NCI-H1092 treated with DMSO at 0.1 percent for 48 hours (cell line): ENCODE measurements at regions not wholly inside any gene's neighbourhood (a gene's known extent, or its start where the extent isn't known, plus 50 kb on each side); places are given as distances from the start of the nearest gene placed in this dataset.
"Not testable (repeated sequence)": the region's sequence is repeated elsewhere in the genome, so short reads cannot be mapped to it uniquely, and the experiment has no call there.

Experiments used
- DNase-seq: peaks from one replicate; lab custom pipeline; 2025; lab: John Stamatoyannopoulos, UW

GRCh38 chr15:91414124-91414523 lies 314.1 kb downstream of the SV2B start:
- DNase-seq: no peak

- DNase-seq: not testable (repeated sequence)
Measured at GRCh38 chr15:91415258-91415657, 315.2 kb downstream of the SV2B start.

DNA sequence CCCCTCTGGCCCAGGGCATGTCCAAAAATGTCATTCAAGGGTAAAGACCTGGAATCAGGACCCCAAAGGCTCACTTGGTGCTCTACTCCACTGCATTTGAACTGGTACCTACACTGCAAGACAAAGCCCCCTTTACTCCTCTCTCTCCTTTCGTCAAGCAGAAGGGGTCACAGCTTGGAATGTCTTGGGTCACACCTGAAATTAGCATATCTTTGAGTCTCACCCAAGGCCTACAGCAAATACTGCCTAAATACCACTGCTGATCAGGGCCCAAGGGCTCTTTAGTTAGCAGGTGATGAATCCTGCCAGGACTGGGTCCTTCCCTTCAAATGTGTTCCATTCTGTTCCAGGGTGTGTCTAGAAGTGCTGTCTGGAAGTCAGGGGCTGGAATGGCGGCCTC lies 320.6 kb downstream of the SV2B start:
- no peak for DNase-seq

GRCh38 chr15:91422797-91423196 lies 322.7 kb downstream of the SV2B start:
- DNase-seq: no peak

DNA sequence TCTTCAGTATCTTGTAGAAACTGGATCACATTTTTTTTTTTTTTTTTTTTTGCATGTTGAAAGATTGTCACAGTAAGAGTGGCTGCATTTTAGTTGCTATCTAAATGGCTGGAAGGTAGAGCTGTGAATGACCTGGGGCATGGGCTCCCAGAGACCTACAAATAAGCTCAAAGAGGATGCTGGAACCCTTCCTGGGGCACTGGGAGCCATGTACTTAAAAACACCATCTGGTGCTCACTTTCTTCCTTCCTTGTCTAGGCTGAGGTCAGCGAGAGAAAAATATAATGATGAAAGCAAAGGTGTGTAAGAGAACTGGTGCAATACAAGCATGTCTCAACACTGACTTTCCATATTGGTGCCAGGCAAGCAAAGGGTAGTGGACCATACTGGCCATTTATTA lies 323.9 kb downstream of the SV2B start:
- DNase-seq: no peak

DNA sequence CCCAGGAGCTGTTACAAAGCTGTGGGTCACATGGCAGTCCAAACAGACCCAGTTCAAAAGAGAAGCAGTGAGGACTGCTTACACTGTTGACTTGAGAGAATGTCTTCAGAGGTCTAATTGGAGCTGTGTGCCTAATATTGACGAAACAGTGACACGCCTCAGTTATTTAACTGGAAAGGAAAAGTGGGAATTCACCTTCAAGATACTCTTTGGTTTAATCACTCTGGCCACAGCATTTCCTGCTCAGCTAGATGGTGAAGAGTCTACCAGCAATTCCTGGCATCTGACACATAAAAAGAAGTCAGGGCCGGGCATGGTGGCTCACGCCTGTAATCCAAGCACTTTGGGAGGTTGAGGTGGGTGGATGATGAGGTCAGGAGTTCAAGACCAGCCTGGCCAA lies 326.4 kb downstream of the SV2B start:
- no peak for DNase-seq

- no peak for DNase-seq
Measured at GRCh38 chr15:91429973-91430372, 329.9 kb downstream of the SV2B start.

- DNase-seq: no peak
Measured at GRCh38 chr15:91431041-91431715, 331.1 kb downstream of the SV2B start.

GRCh38 chr15:91435113-91435512 lies 335.1 kb downstream of the SV2B start:
- no peak for DNase-seq

DNA sequence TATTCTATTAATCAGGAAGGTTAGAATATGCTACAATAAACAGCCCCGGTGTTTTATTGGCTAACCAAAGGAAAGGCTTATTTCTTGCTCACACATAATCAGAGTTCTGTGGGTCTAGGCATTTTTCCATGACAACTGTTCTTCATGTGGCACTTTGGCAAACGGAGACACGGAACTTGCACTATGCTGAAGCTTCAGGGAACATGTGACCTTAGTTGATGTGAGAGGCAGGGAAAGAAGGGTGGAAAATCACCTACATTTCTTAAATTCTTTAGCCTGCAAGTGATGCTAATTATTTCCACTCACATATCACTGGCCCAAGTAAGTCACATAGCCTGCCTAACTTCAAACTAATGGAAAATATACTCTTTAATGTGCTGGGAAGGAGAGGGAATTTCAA lies 344.6 kb downstream of the SV2B start:
- DNase-seq: no peak

DNA sequence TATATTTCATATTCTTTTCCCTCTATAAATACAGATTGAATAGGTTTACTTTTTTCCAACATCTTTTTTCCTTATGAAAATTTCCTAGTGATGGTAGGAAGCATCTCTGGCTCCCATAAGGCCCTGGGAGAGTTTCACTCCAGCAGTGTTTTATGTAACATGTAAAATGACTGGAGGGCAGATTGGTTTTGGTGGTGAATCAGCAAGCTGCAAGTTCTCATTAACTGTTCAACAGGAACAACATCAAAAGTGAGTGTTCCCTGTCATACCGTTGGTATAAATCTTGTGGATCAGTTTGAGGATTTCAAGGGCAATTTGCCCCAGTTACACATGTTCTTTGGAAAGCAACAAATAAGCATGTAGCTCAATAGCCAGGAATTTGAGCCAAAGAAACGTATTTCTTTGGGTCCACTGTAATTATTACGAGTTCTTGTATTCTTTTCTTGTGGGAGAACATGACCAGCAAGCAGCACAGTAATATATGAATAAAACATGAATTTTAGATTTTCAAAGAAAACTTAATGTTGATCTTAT lies 345.7 kb downstream of the SV2B start:
- no peak for DNase-seq

DNA sequence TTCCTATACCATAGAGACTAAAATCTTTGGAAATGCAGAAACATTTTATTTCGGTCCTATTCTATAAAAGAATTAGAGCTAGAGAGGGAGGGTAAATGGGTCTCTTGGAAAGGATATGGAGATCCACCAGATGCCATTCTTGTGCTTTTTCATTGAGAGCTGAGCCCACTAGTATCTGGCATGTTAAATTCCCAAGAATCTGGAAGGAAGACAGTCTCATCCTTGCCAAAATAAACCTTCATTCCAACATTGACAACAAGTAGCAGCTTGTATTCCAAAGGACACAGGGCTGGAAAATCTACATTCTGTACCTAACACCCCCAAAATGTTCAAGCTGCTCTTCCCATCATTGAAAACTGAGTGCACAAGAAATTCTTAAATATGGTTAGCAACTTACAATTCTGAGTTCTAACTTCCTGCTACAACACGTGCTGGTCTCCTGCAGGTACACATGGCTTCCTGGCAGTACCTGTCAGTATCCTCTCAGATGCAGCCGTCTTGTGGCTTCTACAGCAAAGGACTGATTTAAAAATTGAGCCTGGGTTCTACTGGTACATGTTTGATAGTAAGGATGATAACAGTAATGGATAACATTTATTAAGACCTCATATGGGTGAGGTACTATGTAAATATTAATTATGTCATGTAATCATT lies 348.1 kb downstream of the SV2B start:
- no peak for DNase-seq

GRCh38 chr15:91453376-91453775 lies 353.3 kb downstream of the SV2B start:
- not testable (repeated sequence) for DNase-seq

- no peak for DNase-seq
Measured at GRCh38 chr15:91456251-91456718, 356.2 kb downstream of the SV2B start.

DNA sequence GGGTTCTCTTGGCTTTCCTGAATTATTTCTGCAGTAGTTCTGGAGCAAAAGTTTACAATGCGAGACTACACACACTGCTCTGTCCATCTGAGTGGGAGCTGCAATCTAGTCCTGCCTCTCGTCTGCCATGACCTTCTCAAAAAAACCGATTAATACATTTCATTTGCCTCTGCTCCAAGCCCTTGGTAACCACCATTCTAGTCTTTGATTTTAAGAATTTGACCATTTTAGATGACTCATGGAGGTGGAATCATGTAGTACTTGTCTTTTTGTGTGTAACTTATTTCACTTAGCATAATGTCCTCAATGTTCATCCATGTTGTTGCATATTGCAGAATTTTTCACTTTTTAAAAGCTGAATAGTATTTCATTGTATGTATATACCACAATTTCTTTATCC lies 356.9 kb downstream of the SV2B start:
- DNase-seq: no peak

- DNase-seq: no peak
Measured at GRCh38 chr15:91461377-91461776, 361.3 kb downstream of the SV2B start.

- no peak for DNase-seq
Measured at GRCh38 chr15:91465086-91465485, 365.0 kb downstream of the SV2B start.

DNA sequence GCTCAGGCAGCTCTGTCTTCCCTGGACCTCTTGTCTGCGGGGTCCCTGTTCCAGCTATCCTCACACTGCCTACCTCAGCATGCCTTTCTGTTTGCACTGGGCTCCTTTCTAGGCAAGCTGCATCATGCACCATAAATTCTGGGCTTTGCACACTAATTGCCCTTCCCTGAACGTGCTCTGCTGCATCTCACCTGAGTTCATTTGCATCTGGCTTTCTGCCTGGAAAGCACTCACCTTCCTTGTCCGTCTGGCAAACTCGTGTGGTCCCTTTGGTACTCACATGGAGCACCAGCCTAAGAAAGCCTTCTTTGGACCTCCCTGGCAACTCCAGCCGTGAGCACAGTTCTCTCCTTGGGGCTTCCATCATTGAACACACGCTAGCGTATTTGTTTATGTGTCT lies 365.6 kb downstream of the SV2B start:
- peak; percentile 26 for DNase-seq

DNA sequence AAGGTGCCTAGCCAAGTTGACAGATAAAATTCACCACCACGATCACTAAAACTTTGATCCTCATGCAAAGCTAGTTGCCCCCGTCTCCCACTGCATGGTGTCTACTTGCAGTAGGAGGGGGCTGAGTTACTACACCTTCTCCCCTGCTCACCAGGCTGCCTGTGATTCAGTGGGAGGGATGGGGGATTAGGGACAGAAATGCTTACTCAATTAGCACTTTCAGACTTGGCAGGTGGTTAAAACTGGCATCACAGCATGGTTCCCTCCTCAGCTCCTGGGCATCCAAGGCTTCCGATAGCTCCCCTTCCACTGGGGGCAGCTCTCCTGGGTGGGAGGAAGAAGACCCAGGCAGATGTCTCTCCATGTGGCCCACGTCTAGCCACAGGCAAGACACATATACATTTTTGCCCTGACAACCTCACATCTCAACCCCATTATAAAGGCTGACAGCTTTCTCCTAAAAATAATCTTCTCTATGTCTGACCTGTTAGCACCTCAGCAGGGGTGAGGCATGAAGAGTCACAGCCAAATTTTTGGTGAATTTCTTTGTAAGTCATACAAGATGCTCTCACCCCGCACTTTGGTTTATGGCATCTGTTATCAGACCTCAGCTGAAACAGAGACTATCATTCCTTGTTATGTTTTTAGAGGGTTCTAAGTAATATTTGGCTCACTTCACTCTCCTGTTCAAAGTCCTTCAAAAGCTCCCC lies 369.0 kb downstream of the SV2B start:
- no peak for DNase-seq

- no peak for DNase-seq
Measured at GRCh38 chr15:91469632-91470567, 369.8 kb downstream of the SV2B start.

DNA sequence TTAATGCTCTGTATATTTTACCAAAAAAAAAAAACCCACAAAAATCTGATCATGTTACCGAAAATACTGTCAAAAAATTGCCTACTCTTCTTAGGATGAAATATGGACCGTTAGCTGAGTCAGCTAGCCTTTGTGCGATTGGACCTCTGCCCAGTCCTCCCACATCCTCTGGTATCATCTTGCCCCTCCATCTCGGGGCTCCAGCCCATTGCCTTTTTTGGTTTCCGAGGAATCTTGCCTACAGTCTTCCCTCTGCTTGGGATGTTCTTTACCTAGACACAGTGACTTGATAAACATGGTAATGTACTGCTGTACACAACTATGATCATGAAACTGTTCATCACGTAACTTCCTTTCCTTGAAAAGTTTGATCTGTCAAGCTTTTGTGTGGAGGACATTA lies 371.4 kb downstream of the SV2B start:
- DNase-seq: no peak

DNA sequence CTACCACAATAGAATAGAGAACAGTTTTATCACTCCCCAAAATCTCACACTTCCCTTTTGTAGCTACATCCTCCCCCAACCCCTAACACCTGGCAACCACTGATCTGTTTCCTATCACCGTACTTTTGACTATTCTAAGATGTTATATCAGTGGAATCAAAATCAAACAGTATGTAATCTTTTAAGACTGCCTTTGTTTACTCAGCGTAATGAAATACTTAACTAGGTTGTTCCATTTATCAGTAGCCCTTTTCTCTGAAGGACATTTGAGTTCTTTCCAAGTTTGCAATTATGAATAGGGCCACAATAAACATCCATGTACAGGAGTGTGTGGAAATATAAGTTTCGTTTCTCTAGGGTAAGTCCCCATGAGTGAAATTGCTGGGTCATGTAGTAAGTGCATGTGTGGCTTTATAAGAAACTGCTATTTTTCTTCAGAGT lies 372.3 kb downstream of the SV2B start:
- DNase-seq: no peak
